NCI-H1417 (cell line): ENCODE measurements at regions not wholly inside any gene's neighbourhood (a gene's known extent, or its start where the extent isn't known, plus 50 kb on each side); places are given as distances from the start of the nearest gene placed in this dataset.
A peak's percentile ranks its signal among the peaks of the same experiment; 100 is the strongest.

Source experiments
- DNase-seq, 3 experiments: peaks; one replicate each; lab custom pipeline; 2025; lab: John Stamatoyannopoulos, UW

GRCh38 chr4:183563874-183564273 lies 59.0 kb downstream of the ING2 start:
- DNase-seq: peak in 1 of 3 experiments; percentile 6

- DNase-seq: peak; percentile 66 to 89 (median 77)
Measured at GRCh38 chr4:183571350-183571941, 66.6 kb downstream of the ING2 start.

- no peak for DNase-seq
Measured at GRCh38 chr4:183576701-183577404, 72.0 kb downstream of the ING2 start.

DNA sequence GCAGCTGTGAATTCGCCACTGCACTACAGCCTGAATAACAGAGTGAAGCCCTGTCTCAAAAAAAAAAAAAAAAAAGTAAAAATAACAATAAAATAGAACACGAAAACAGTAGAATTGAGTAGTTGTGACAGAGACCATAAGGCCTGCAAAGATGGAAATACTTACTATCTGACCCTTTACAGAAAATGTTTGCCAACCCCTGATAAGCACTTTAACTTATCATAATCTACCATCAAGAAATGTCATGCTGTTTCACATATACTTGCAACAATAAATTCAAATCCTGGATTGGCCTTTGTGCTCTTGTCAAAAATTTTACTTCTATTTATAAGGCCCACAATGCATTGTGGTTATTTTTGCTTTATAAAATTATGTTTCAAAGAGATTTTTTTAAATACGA lies 75.5 kb downstream of the ING2 start:
- DNase-seq: no peak

GRCh38 chr4:183580849-183581248 lies 76.0 kb downstream of the ING2 start:
- no peak for DNase-seq

- DNase-seq: no peak
Measured at GRCh38 chr4:183586824-183587223, 72.2 kb downstream of the RWDD4 start.

DNA sequence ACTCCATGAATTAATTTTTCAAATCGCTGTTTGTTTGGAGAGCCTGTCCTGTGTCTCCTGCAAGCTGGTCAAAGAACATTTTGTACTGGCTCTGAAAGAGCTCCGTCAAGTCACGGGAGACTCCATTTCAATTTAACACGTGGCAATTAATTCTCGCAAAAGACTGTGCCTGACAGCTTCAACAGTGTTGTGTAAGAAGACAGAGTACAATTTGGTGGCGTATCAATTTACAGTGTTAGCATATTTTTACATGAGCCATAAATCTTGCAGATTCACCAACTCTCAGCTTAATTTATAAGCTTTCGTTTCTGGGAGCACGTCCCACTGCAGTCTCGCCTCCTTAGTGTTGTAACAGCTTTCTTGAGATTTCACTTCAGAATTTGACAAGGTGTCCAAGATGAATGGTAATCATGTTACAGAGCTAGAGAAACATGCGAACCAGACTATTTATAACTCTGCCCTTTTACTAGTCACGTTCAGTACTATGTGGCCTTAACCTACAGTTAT lies 70.8 kb downstream of the RWDD4 start:
- peak; percentile 23 to 80 (median 60) for DNase-seq

GRCh38 chr4:183588691-183589090 lies 70.3 kb downstream of the RWDD4 start:
- no peak for DNase-seq

DNA sequence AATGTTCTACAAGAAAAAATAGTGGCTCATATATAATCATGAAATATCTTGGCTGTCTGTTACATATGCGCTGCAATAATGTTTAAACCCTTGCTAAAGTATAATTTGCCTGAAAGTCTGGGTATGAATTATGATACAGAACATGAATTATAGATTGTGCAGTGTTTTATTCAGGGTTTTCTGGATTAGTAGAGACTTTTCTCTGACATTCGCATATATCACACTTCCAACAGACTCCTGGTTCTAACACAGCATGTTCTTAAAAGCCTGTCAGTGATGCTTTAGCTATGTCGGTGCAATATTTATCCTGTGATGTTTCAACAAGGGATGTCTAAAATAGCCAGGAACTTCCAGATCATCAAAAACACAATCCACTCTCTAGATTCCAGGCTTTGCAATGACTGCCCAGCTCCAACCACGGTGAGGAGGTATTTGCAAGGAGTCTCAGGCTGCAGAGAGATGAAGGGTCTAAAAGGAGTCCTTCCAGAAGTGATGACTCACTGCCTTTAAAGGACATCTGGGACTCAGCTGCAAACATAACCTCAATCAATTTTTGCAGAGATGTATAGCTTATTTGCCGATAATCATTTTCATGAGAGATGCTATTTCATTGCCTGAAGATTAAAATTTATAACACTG lies 69.4 kb downstream of the RWDD4 start:
- no peak for DNase-seq
